ENCODE measurements at regions not wholly inside any gene's neighbourhood (a gene's known extent, or its start where the extent isn't known, plus 50 kb on each side); places are given as distances from the start of the nearest gene placed in this dataset.

DNA sequence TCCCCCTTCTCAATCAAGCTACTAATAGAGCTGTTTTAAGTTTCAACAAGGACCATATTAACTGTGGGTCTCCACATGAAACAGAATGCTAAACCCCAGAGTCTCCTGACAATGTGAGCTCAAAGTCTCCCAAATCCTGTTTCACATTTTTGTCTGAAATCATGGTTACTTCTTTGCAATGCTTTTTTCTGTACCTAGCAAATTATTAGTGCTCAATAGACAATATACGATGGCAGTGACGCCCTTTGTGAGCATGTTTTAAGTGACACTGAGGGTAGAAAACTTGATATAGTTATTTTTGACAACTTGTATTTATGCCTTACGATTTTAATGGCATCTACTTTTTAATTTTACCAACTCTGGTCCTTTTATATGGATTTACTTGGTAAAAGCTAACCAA, 85.4 kb upstream of the SOX5 start:
- intact Hi-C loops (cut with DNase I), result no loop called here
- no peak for DNase-seq

DNA sequence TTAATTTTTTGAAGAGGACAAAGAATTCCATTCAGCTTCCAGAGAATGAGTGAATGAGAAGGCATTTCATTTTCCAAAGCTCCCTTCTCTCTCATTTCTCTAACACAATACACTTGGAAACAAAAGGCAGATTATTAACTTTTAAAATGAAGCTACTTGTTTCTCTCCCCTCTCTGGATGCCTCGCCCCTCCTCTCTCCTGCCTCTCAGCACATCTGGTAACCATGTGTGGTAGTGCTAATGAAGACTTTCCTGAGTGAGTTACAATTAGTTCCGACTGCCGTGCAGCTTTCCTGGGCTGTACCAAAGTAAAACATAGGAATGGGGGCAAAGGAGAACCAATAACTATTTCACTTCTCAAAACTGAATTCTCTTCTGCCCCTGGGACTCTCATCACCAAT, 84.7 kb upstream of the SOX5 start:
- DNase-seq, result no peak
- intact Hi-C loops (cut with DNase I), result no loop called here

DNA sequence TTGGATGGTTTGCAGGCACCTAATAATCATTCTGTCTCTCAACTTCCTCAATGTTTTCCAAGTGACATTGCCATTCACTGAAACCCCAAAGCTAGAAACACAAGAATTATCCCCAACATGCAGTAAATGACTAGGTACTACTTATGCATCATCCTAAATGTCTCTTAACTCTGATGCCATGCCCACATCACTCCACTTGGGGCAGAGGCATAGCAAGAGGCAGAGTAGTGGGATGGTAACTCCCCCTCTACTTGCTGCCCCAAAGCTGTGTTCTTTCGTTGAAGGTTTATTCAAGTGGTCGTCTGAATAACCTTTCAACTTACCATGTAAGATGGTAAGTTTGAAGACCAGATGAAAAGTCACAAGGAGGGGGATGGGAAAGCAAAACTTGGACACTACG, 77.9 kb upstream of the SOX5 start:
- DNase-seq, result no peak
- intact Hi-C loops (cut with DNase I), result no loop called here

DNA sequence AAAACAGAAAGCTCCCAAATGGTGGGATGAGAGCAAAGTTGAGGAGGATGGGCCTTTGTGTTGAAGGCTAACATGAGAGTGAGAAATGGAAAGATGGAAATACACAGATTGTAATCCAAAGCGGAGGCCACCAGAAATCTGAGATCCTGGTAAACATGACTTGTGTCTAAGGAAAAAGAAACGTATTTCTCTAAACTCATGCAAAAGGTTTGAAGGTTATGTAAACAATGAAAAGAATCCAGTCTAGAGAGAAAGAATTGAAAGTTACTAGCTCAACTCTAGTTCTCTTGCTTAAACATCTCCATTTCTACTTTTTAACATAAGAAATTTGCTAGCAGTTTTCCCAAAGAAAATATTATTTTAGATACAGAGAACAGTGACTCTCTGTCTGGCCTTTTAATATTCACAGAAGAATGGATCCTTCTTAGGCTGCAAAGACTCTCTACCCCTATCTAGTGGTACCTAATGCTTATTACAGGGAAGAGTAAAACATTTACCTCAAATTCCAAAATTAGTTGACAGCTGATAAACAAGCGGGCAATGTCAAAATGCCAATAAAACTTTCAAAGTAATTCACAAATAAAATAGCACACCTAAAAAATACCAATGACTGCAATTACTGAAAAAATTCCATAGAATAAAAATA, 75.8 kb upstream of the SOX5 start:
- intact Hi-C loops (cut with DNase I), result no loop called here
- DNase-seq, result no peak

DNA sequence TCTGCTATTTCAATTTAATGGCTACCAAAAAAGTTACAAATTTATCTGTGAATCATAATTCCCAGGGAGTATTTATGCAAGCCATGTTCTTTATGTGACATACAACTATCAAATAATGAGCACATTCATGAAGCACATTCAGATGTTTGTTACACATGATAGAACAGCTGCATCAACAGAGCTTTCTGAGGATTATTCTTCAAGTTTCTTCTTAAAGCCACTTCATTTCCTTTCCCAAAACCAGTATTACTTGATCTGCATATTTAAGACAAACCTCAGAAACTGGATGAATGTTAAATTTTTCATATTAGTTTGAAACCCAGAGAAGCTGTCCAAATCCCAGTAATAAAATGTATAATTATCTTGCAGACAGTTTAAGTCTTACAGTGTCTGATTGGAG, 73.6 kb upstream of the SOX5 start:
- intact Hi-C loops (cut with DNase I), result no loop called here
- DNase-seq, result no peak

DNA sequence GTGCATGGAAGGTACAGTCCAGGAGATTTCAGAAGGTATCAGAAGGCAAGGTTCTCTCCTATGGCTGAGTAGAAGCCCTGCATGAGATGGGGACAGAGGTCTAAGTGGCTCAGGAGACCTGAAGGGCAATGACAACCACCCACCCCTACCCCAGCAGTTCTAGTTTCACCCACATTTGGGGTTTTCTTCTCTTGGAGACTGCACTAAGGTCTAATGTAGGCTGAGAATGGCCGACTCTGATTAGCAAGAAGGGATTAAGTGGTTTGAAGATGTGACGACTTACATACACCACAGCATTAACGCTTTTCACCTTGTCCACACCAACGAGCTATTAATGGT, 71.7 kb upstream of the SOX5 start:
- intact Hi-C loops (cut with DNase I), result no loop called here
- DNase-seq, result no peak

DNA sequence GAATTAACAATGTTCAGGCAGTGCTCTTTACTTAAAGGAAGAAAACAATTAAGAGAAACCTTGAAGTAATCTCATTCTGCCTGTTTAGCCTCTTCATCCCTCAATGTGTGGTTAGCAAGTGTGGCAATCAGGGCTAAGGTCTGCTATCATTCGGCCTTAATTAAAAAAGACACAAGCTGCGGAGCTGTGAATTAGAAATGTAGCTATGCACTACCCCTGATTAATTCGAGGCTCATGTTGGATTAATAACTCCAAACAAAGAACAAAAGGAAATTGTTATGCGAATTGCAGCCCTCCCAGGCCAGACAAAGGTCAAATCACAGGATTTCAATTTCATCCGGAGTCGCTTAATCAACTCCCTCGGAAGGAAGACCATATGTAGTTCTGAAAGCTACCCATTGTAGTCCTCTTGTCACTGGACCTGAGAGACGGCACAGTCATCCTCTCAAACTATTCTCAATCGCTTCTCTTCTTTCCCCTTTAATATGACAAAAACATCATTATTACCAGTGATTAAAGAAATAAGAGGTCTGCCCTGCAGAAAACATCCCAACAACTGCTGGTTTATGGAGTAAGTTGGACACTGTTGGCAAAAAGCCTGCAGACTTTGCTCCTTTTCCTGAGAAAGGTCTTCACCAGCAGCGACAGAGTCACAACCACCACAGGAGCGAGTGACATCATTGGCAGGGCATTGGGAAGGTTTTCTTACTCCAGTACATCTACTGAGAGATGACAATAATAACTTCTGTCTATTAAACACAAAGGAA, 71.1 kb upstream of the SOX5 start:
- no peak for DNase-seq
- intact Hi-C loops (cut with DNase I), result no loop called here

DNA sequence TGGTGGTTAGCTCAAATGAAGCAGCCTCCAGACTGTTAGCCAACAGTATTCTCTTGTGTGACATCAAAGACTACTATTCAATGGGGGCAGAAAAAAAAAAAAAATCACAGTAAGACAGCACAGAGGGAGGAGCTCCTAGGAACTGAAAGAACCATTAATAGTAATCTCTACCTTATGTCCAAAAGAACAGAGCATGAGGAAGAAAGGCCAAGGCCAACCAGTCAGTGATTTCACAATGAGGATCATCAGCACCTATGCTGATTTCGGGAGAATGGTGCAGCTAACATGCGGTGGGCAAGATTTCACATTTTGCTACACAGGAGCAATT, 66.3 kb upstream of the SOX5 start:
- no peak for DNase-seq
- intact Hi-C loops (cut with DNase I), result no loop called here

DNA sequence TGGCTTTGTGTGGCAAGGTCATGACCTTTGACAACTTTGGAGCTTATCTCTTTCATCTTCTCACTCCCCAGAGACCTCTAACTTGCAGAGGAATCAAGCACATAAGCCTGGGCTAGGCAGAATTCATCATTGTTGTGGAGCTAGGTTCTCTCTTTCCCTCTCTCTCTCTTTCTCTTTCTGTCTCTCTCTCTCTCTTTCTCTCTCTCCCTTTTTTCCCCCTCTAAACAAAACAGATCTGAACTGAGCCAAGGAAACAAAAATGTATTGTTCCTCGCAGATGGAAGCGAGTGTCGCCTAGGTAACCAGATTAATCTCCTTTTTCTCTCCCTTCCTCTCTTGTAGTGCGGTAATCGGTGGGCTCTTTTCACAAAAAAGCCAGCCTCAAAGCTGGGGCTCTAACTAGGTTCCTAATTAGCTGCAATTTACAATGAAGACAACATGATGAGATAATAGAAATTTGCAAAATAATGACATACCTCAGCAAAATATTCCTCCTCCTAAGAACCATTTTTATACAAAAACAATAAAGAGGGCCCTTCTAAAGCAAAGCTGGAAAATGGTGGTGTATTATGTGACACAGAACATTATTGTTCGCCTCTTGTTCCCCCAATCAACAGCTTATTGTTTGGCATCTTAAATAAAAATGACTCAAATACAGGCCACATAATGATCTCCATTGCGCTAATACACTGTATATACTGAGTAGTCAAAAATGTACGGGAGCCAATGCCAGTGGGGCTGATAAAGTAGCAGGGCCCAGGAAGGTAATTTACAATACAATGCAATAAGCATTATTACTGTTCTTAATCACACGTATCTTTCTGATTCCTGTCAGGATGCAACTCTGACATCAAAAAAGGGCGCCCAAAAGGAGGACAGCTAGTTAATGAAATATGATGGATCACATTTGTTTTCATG, 65.7 kb upstream of the SOX5 start:
- intact Hi-C loops (cut with DNase I), result no loop called here

DNA sequence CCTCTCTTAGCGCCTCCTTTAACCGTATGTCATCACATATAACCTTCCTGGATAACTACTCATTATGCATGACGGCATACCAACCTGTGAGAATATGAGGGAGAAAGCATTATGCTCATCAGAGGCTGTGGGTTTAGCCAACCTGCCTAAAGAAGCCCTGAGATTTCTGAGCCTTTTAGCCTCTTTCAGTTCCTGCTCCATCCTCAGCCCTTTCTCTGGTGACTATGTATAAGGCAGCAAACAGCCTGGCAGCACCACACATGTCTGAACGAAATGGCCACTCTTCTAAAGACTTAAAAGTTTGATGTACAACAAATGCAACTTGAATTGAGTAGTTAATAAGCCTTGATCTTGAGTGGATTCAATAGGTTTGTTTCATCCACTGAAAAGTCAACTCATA, 64.8 kb upstream of the SOX5 start:
- DNase-seq, result no peak
- intact Hi-C loops (cut with DNase I), result no loop called here

More for the DNA sequence above, 65.7 kb upstream of the SOX5 start:
- peak in 1 of 42 donors; percentile 7 for DNase-seq

DNA sequence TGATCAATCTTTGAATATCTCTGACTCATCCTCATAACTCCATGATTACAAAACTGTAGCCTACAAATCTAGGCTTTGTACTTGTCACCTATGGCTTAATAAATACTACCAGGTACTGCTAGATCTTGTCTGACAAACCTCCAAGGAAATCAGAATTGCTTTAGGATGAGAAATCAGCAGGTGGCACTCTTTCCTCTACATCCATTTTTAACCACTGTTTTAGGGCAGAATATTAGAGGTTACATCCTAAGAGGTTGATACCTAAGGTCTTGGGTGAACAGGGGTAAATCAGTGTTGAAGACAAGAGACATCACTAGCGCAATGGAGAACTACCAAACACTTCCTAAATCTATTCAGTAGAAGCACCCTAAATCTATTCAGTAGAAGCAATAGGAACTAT, 63.1 kb upstream of the SOX5 start:
- intact Hi-C loops (cut with DNase I), result no loop called here
- DNase-seq, result no peak

DNA sequence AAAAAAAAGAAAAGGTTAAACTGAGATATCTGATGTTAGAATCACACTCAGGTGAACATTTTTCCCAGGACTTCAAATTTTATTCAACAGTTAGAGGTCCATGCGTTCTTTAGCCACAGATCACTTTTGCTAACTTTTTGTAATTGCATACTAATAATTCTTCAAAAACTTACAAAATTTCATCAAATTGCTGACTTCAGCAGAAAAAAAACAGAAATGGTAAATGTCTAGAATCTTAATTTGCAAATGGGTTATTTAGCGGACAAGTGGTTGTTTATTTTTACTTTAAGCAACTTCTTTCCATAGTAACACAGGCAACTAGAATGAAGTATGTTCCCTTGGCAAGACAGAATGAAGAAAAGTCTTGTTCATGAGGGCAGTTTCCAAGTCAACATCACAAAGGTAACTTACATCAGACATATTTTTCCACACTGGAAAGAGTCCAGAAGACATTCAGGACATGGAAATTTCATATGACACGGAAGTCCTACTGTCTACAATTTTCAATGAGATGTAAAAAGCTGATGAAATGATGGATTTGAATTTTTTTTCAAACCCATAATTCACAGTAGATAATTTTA, 62.5 kb upstream of the SOX5 start:
- no peak for DNase-seq
- intact Hi-C loops (cut with DNase I), result no loop called here

DNA sequence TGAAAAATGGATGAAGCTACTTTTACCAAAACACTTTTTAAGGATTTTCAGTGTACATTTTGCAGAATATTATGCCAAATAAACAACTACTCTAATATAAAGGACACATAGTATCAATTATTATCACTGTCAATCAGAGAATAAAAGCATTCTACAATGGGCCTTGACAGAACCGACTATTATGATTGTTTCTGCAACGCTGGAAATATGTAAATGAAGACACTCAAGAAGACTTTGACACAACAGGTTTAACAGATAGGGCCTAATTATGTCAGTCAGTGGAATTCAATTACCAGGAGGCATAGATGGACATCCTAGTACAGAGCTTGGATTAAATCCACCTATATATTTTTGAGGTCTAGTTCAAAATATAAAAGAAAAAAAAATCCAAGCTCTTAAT, 58.7 kb upstream of the SOX5 start:
- intact Hi-C loops (cut with DNase I), result no loop called here
- DNase-seq, result no peak
